GM13977 (cell line): ENCODE measurements at regions not wholly inside any gene's neighbourhood (a gene's known extent, or its start where the extent isn't known, plus 50 kb on each side); places are given as distances from the start of the nearest gene placed in this dataset.

Experiments used
- DNase-seq: peaks from one replicate; pipeline ENCODE4 v3.0.0; 2012; ENCODE audit warnings: low spot score
- in situ Hi-C: fragments of 300-500 bp; cut with MboI; formaldehyde crosslinking; loops from one replicate; pipeline ENCODE4 v1.12.0; 2022; ENCODE audit warnings: low sequenced_read_pairs, low pct_unique_long_range_greater_than_20kb, mixed read lengths, inconsistent platforms; ENCODE audit not compliant: unreplicated experiment
- TF ChIP-seq, protein P1 (sequence below): IDR thresholded peaks from 2 replicates; pipeline ENCODE4 v1.5.1; 2012; ENCODE audit warnings: mild to moderate bottlenecking, control low read depth; ENCODE audit not compliant: insufficient read depth; ENCODE audit errors: extremely low read depth, missing control alignments

- in situ Hi-C loops: no loop called here
- TF ChIP-seq, protein P1, sequence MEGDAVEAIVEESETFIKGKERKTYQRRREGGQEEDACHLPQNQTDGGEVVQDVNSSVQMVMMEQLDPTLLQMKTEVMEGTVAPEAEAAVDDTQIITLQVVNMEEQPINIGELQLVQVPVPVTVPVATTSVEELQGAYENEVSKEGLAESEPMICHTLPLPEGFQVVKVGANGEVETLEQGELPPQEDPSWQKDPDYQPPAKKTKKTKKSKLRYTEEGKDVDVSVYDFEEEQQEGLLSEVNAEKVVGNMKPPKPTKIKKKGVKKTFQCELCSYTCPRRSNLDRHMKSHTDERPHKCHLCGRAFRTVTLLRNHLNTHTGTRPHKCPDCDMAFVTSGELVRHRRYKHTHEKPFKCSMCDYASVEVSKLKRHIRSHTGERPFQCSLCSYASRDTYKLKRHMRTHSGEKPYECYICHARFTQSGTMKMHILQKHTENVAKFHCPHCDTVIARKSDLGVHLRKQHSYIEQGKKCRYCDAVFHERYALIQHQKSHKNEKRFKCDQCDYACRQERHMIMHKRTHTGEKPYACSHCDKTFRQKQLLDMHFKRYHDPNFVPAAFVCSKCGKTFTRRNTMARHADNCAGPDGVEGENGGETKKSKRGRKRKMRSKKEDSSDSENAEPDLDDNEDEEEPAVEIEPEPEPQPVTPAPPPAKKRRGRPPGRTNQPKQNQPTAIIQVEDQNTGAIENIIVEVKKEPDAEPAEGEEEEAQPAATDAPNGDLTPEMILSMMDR: no peak
- DNase-seq: no peak
Observed at GRCh38 chr21:27683292-27683691, 716.4 kb upstream of the ADAMTS5 start.

- in situ Hi-C loops: no loop called here
- TF ChIP-seq, protein P1: no peak
Observed at GRCh38 chr21:27681841-27682240, 715.0 kb upstream of the ADAMTS5 start.

GRCh38 chr21:27681038-27681437 lies 714.1 kb upstream of the ADAMTS5 start:
- in situ Hi-C loops: no loop called here
- no peak for DNase-seq
- TF ChIP-seq, protein P1: no peak

More at GRCh38 chr21:27681841-27682240, 715.0 kb upstream of the ADAMTS5 start:
- no peak for DNase-seq

GRCh38 chr21:27680181-27680580 lies 713.3 kb upstream of the ADAMTS5 start:
- TF ChIP-seq, protein P1: no peak
- in situ Hi-C loops: no loop called here
- no peak for DNase-seq

GRCh38 chr21:27678511-27678910 lies 711.6 kb upstream of the ADAMTS5 start:
- no peak for DNase-seq
- TF ChIP-seq, protein P1: no peak
- in situ Hi-C loops: no loop called here

DNA sequence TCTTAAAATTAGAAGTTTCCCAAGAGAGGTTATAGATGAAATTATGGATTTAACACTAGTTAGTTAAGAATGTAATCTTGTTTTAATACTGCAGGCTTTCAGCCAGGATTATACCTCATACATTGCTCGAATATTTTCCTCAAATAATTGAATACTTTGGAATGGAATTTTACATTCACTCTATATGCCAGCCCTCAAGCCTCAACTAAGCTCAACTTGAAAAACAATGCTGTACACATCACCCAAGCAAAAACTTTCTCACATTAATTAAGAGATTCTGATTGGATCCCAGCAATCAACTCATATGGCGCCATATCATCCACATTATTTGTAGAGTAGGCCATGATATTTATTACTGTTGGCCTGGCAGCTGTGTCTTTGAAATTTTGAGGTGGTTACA lies 710.7 kb upstream of the ADAMTS5 start:
- TF ChIP-seq, protein P1: no peak
- no peak for DNase-seq
- in situ Hi-C loops: no loop called here

DNA sequence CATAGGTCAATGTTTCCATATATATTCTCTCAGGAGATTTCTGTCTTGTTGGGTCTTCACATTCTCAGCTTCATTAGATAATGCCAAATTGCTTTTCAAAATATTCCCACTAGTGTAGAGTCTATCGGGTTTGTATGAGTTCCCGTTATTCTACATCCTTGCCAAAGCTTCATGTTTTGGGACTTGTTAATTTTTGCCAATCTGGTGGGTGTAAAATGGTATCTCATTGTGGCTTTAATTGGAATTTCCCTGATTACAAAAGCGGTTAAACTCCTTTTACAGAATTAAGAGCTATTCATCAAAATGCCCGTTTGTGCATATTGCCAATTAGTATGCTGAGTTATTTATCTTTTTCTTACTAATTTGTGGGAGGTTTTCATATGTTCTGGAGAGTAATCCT lies 708.4 kb upstream of the ADAMTS5 start:
- in situ Hi-C loops: no loop called here
- DNase-seq: no peak
- TF ChIP-seq, protein P1: no peak
